Germinal center (tissue), 1 donor: ENCODE measurements at regions not wholly inside any gene's neighbourhood (a gene's known extent, or its start where the extent isn't known, plus 50 kb on each side); places are given as distances from the start of the nearest gene placed in this dataset.
"Not testable (repeated sequence)": the region's sequence is repeated elsewhere in the genome, so short reads cannot be mapped to it uniquely, and the experiment has no call there.

Experiments
- DNase-seq: peaks from one replicate; pipeline ENCODE4 v3.0.0; 2012; ENCODE audit warnings: mixed read lengths, low spot score

- DNase-seq, result no peak
Observed at GRCh38 chr7:81433206-81433605, 336.6 kb downstream of the HGF start.

GRCh38 chr7:81430761-81431160 is 339.1 kb downstream of the HGF start:
- DNase-seq, result no peak

- DNase-seq, result no peak
Observed at GRCh38 chr7:81430150-81430549, 339.7 kb downstream of the HGF start.

- no peak for DNase-seq
Observed at GRCh38 chr7:81427461-81427860, 342.4 kb downstream of the HGF start.

- DNase-seq, result no peak
Observed at GRCh38 chr7:81420526-81421226, 349.2 kb downstream of the HGF start.

GRCh38 chr7:81419731-81420130 is 350.1 kb downstream of the HGF start:
- DNase-seq, result no peak

- no peak for DNase-seq
Observed at GRCh38 chr7:81416659-81417058, 353.2 kb downstream of the HGF start.

- no peak for DNase-seq
Observed at GRCh38 chr7:81415181-81415580, 354.7 kb downstream of the HGF start.

GRCh38 chr7:81414411-81414810 is 355.4 kb downstream of the HGF start:
- DNase-seq, result no peak

- no peak for DNase-seq
Observed at GRCh38 chr7:81410471-81411117, 359.3 kb downstream of the HGF start.

GRCh38 chr7:81408728-81409127 is 361.1 kb downstream of the HGF start:
- no peak for DNase-seq

GRCh38 chr7:81407094-81407493 is 362.8 kb downstream of the HGF start:
- DNase-seq, result no peak

GRCh38 chr7:81404669-81405068 is 365.2 kb downstream of the HGF start:
- no peak for DNase-seq

GRCh38 chr7:81402227-81402626 is 367.6 kb downstream of the HGF start:
- DNase-seq, result no peak

GRCh38 chr7:81399471-81399870 is 370.4 kb downstream of the HGF start:
- no peak for DNase-seq

- DNase-seq, result no peak
Observed at GRCh38 chr7:81394029-81394428, 375.8 kb downstream of the HGF start.

- DNase-seq, result no peak
Observed at GRCh38 chr7:81393018-81393417, 376.8 kb downstream of the HGF start.

GRCh38 chr7:81385370-81385769 is 384.5 kb downstream of the HGF start:
- DNase-seq, result no peak

- DNase-seq, result no peak
Observed at GRCh38 chr7:81383846-81384245, 386.0 kb downstream of the HGF start.

- not testable (repeated sequence) for DNase-seq
Observed at GRCh38 chr7:81374641-81375040, 395.2 kb downstream of the HGF start.

- DNase-seq, result no peak
Observed at GRCh38 chr7:81370822-81371221, 399.0 kb downstream of the HGF start.

GRCh38 chr7:81367326-81367931 is 402.4 kb downstream of the HGF start:
- no peak for DNase-seq

GRCh38 chr7:81366546-81366945 is 403.3 kb downstream of the HGF start:
- no peak for DNase-seq
